ENCODE measurements at regions not wholly inside any gene's neighbourhood (a gene's known extent, or its start where the extent isn't known, plus 50 kb on each side); places are given as distances from the start of the nearest gene placed in this dataset.

- Histone ChIP-seq H3K4me3 (ENCODE audit: low read length) (no peak overlapping the region), H2AFZ (ENCODE audit: low read depth, low read length) (no peak overlapping the region), H3K27me3 (ENCODE audit: insufficient read depth, low read depth, low read length) (no peaks in the 10 kb centered on the region), H4K20me1 (ENCODE audit: insufficient read depth) (no peaks in the 10 kb centered on the region), H3K9me3 (ENCODE audit: low read length) (peaks cover 5% of the 10 kb centered on the region), H3K27ac (ENCODE audit: low read length) (no peak overlapping the region), H3K9ac (ENCODE audit: low read length) (no peak overlapping the region), H3K4me2 (ENCODE audit: low read length) (no peak overlapping the region), H3F3A (ENCODE audit: insufficient read depth, low read length, poor library complexity, severe bottlenecking) (no peaks in the 10 kb centered on the region), H3K9me2 (ENCODE audit: insufficient read depth, low read length) (no peaks in the 10 kb centered on the region), H3K79me2 (replicated peaks; ENCODE audit: insufficient read depth, low read length) (no peaks in the 10 kb centered on the region), H3K36me3 (ENCODE audit: insufficient read depth, low read length) (no peaks in the 10 kb centered on the region)
- TF ChIP-seq TAF1 (IDR thresholded peaks at IDR 0.05; ENCODE audit: low read depth) (no peak), CTCF (IDR thresholded peaks at IDR 0.05; ENCODE audit: poor library complexity, severe bottlenecking) (no peak), REST (IDR thresholded peaks at IDR 0.05; ENCODE audit: borderline replicate concordance) (no peak)
Measured at GRCh38 chr14:104264495-104265265, 126.3 kb downstream of the KIF26A start.

- Histone ChIP-seq H4K20me1 (ENCODE audit: insufficient read depth) (no peaks in the 10 kb centered on the region), H3K36me3 (ENCODE audit: insufficient read depth, low read length) (no peaks in the 10 kb centered on the region), H3K27ac (ENCODE audit: low read length) (no peak overlapping the region), H3K79me2 (replicated peaks; ENCODE audit: insufficient read depth, low read length) (no peaks in the 10 kb centered on the region), H2AFZ (ENCODE audit: low read depth, low read length) (no peak overlapping the region), H3K27me3 (ENCODE audit: insufficient read depth, low read depth, low read length) (no peaks in the 10 kb centered on the region), H3K9ac (ENCODE audit: low read length) (no peak overlapping the region), H3F3A (ENCODE audit: insufficient read depth, low read length, poor library complexity, severe bottlenecking) (no peaks in the 10 kb centered on the region), H3K9me3 (ENCODE audit: low read length) (peaks cover 4% of the 10 kb centered on the region), H3K4me3 (ENCODE audit: low read length) (no peak overlapping the region), H3K9me2 (ENCODE audit: insufficient read depth, low read length) (no peaks in the 10 kb centered on the region), H3K4me2 (ENCODE audit: low read length) (no peak overlapping the region)
- no peak for TF ChIP-seq SMC3 (conservative IDR thresholded peaks at IDR 0.05; ENCODE audit: poor library complexity)
- TF ChIP-seq EP300 (conservative IDR thresholded peaks at IDR 0.05; ENCODE audit: poor library complexity, severe bottlenecking), result no peak
- TF ChIP-seq RAD21 (conservative IDR thresholded peaks at IDR 0.05), result no peak
- no peak for TF ChIP-seq EZH2 (IDR thresholded peaks at IDR 0.05; ENCODE audit: borderline replicate concordance, insufficient read depth, low read length, poor library complexity, severe bottlenecking)
- no peak for TF ChIP-seq POLR2AphosphoS5 (IDR thresholded peaks at IDR 0.05)
- no peak for TF ChIP-seq REST (IDR thresholded peaks at IDR 0.05; ENCODE audit: borderline replicate concordance)
- TF ChIP-seq CTCF (IDR thresholded peaks at IDR 0.05; ENCODE audit: poor library complexity, severe bottlenecking), result no peak
- TF ChIP-seq TAF1 (IDR thresholded peaks at IDR 0.05; ENCODE audit: low read depth), result no peak
- TF ChIP-seq MXI1 (conservative IDR thresholded peaks at IDR 0.05; ENCODE audit: poor library complexity, severe bottlenecking), result no peak
Measured at GRCh38 chr14:104265918-104266630, 127.7 kb downstream of the KIF26A start.
